8988T (cell line): ENCODE measurements at regions not wholly inside any gene's neighbourhood (a gene's known extent, or its start where the extent isn't known, plus 50 kb on each side); places are given as distances from the start of the nearest gene placed in this dataset.

Experiments used
- DNase-seq: peaks from one replicate; pipeline ENCODE4 v3.0.0; 2011

- DNase-seq = no peak
These were observed 126.7 kb upstream of the PRICKLE2 start for GRCh38 chr3:64351713-64352638.

GRCh38 chr3:64349551-64349950, 124.3 kb upstream of the PRICKLE2 start:
- DNase-seq = no peak

GRCh38 chr3:64345371-64345770, 120.1 kb upstream of the PRICKLE2 start:
- DNase-seq = no peak

GRCh38 chr3:64344721-64345207, 119.5 kb upstream of the PRICKLE2 start:
- DNase-seq = no peak

- no peak for DNase-seq
These were observed 118.6 kb upstream of the PRICKLE2 start for GRCh38 chr3:64343689-64344430.

- no peak for DNase-seq
These were observed 117.8 kb upstream of the PRICKLE2 start for GRCh38 chr3:64342940-64343688.

- DNase-seq = no peak
These were observed 116.0 kb upstream of the PRICKLE2 start for GRCh38 chr3:64341296-64341695.

- DNase-seq = no peak
These were observed 115.4 kb upstream of the PRICKLE2 start for GRCh38 chr3:64340641-64341101.

GRCh38 chr3:64336488-64336887, 111.2 kb upstream of the PRICKLE2 start:
- DNase-seq = no peak

- no peak for DNase-seq
These were observed 107.4 kb upstream of the PRICKLE2 start for GRCh38 chr3:64332459-64333350.

GRCh38 chr3:64331605-64332004, 106.3 kb upstream of the PRICKLE2 start:
- no peak for DNase-seq

GRCh38 chr3:64329037-64329436, 103.8 kb upstream of the PRICKLE2 start:
- DNase-seq = no peak

- no peak for DNase-seq
These were observed 102.0 kb upstream of the PRICKLE2 start for GRCh38 chr3:64327100-64327804.

- no peak for DNase-seq
These were observed 96.5 kb upstream of the PRICKLE2 start for GRCh38 chr3:64321747-64322146.

GRCh38 chr3:64319391-64319790, 94.1 kb upstream of the PRICKLE2 start:
- no peak for DNase-seq

- DNase-seq = no peak
These were observed 93.5 kb upstream of the PRICKLE2 start for GRCh38 chr3:64318668-64319271.

- DNase-seq = no peak
These were observed 92.7 kb upstream of the PRICKLE2 start for GRCh38 chr3:64318001-64318400.

GRCh38 chr3:64316971-64317370, 91.7 kb upstream of the PRICKLE2 start:
- no peak for DNase-seq

- DNase-seq = no peak
These were observed 86.3 kb upstream of the PRICKLE2 start for GRCh38 chr3:64311424-64312061.

- DNase-seq = no peak
These were observed 83.7 kb upstream of the PRICKLE2 start for GRCh38 chr3:64308931-64309330.
